ENCODE measurements at regions not wholly inside any gene's neighbourhood (a gene's known extent, or its start where the extent isn't known, plus 50 kb on each side); places are given as distances from the start of the nearest gene placed in this dataset.

GRCh38 chr7:130822642-130823041 lies 88.6 kb upstream of the KLF14 start:
- TF ChIP-seq POLR2AphosphoS5 (IDR thresholded peaks at IDR 0.05) (no peak), POLR2A (IDR thresholded peaks at IDR 0.05) (no peak), CTCF (IDR thresholded peaks at IDR 0.05) (no peak)
